ENCODE measurements at regions not wholly inside any gene's neighbourhood (a gene's known extent, or its start where the extent isn't known, plus 50 kb on each side); places are given as distances from the start of the nearest gene placed in this dataset.

DNA sequence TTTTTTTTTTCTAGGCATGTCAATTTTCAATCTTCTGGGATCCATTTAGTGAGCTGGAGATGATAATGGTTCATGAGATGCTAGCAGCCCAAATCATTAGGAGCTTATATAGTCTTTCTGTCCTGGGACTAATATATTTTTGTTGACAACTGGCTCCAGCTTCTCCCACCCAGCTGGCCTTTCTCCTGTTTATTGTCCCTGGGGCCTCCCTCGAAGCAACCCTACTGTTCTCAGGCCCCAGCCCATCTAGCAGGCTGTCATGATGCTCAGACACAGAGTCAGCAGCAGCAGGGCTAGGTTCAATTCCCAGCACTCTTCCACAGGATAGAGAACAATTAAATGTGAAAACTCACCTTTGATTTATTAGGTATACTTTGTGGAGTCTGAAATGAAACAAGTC lies 127.6 kb upstream of the MID1 start:
- DNase-seq (ENCODE audit: low read depth in 2 of 2) = no peak

DNA sequence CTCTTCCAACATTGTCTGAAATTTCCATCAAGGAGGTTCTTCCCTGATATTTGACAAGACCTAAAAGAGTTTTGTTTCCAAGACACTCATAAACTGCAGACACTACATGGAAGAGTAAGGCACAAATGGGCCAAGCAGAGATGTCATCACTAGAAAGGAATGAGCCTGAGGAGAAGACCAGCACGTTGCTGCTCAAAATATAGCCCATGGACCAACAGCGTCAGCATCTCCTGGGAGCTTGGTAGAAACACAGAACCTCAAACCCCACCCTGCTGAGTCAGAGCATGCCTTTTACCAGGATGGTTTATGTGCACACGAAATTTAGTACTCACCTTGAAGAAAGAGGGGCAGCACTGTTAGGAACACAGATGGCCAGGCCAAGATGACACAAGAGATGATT lies 128.7 kb upstream of the MID1 start:
- DNase-seq (ENCODE audit: low read depth in 2 of 2) = no peak

DNA sequence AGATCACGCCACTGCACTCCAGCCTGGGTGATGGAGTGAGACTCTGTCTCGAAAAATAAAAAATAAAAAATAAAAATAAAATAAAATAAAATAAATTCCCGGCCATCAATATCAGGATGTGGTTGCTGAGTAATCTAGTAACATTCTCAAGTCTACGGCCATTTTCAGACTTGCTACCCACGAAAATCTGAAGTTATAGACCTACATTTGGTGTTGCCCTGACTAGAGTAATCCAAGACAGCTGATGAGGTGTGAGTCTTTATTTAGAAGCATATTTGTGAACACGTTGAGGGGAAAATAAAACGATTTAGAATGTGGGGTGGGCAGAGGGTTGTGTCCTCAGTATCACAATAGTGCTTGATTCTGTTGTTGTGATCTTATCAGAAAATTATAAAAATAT lies 130.2 kb upstream of the MID1 start:
- DNase-seq (ENCODE audit: low read depth in 2 of 2) = no peak

- no peak for DNase-seq (ENCODE audit: low read depth in 2 of 2)
These were observed 132.7 kb upstream of the MID1 start for GRCh38 chrX:10753116-10753515.

GRCh38 chrX:10754445-10754844 lies 134.1 kb upstream of the MID1 start:
- DNase-seq (ENCODE audit: low read depth in 2 of 2) = no peak

GRCh38 chrX:10755439-10756334 lies 135.3 kb upstream of the MID1 start:
- DNase-seq (ENCODE audit: low read depth in 2 of 2) = no peak

- no peak for DNase-seq (ENCODE audit: low read depth in 2 of 2)
These were observed 136.1 kb upstream of the MID1 start for GRCh38 chrX:10756441-10756840.

DNA sequence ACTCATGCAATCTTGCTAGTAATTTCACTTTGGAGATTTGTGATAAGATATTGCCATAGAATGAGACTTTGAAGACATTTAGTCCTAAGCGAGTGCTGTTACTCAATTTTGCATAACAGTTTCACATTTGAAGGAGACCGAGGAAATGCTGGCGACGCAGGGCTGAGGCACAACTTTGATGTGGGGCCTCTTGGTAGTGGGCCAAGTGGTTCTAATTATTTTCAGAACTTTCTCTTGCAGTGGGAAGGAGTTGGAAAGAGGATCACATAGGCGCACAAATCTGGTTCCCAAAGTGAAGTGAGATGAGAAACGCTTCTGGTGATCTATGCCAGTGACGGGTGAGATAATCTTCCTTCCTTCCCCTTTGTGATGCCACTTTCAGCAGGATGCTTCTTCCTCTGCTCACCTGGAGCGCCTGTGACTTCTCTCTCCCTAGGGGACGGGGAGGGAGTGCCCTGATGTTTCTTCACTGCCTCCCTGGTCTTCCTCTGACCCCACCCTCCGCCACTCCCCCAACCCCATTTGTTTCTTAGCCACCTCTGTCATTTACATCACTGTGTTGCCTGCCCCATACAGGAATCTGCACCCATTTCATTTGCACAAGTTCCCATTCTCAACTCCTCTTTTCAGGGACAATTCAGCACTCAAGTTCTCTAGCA lies 138.9 kb upstream of the MID1 start:
- no peak for DNase-seq (ENCODE audit: low read depth in 2 of 2)

- no peak for DNase-seq (ENCODE audit: low read depth in 2 of 2)
These were observed 141.1 kb upstream of the MID1 start for GRCh38 chrX:10761447-10761846.

- no peak for DNase-seq (ENCODE audit: low read depth in 2 of 2)
These were observed 148.8 kb upstream of the MID1 start for GRCh38 chrX:10769195-10769594.

GRCh38 chrX:10769696-10770619 lies 149.6 kb upstream of the MID1 start:
- no peak for DNase-seq (ENCODE audit: low read depth in 2 of 2)

- no peak for DNase-seq (ENCODE audit: low read depth in 2 of 2)
These were observed 152.9 kb upstream of the MID1 start for GRCh38 chrX:10773318-10773717.

GRCh38 chrX:10781847-10782530 lies 161.6 kb upstream of the MID1 start:
- DNase-seq (ENCODE audit: low read depth in 2 of 2) = no peak

GRCh38 chrX:10783451-10783995 lies 163.1 kb upstream of the MID1 start:
- DNase-seq (ENCODE audit: low read depth in 2 of 2) = no peak

DNA sequence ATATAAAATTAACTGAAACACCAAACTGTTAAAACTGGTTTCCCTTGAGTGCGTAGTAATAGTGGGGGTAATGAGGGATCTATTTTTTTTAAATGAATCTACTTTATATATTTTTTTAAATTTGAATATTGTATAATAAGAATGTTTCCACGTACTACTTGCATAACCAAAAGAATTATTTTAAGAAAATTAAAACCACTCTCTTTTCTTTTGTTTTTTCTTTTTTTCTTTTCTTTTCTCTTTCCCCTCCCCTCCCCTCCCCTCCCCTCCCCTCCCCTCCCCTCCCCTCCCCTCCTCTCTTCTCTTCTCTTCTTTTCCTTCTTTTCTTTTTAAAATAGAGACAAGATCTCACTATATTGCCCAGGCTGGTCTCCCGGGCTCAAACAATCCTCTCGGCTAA lies 166.9 kb upstream of the MID1 start:
- no peak for DNase-seq (ENCODE audit: low read depth in 2 of 2)

DNA sequence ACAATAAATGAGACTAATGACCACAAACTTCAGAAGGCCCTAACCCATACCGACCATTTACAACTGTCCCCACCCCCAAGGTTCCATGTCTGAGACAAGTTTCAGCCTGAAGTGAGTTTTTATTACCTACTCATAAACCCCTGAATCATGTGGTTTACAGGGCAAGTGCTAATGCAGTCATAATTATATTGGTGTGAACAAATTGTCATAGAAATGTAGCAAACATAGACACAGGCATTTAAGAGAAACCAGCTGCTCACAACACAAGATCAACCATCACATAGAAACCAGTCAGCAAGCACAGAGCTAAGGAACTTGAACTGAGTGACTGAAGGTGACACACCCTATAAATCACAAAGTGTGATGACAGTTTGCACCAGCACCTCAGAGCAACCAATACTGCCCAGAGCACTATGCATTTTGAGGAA lies 173.8 kb upstream of the MID1 start:
- DNase-seq (ENCODE audit: low read depth in 2 of 2) = no peak

- DNase-seq (ENCODE audit: low read depth in 2 of 2) = no peak
These were observed 175.3 kb upstream of the MID1 start for GRCh38 chrX:10795721-10796120.

GRCh38 chrX:10797466-10797865 lies 177.1 kb upstream of the MID1 start:
- DNase-seq (ENCODE audit: low read depth in 2 of 2) = no peak

GRCh38 chrX:10798041-10798440 lies 177.7 kb upstream of the MID1 start:
- DNase-seq (ENCODE audit: low read depth in 2 of 2) = no peak

- DNase-seq (ENCODE audit: low read depth in 2 of 2) = no peak
These were observed 180.4 kb upstream of the MID1 start for GRCh38 chrX:10800796-10801195.

DNA sequence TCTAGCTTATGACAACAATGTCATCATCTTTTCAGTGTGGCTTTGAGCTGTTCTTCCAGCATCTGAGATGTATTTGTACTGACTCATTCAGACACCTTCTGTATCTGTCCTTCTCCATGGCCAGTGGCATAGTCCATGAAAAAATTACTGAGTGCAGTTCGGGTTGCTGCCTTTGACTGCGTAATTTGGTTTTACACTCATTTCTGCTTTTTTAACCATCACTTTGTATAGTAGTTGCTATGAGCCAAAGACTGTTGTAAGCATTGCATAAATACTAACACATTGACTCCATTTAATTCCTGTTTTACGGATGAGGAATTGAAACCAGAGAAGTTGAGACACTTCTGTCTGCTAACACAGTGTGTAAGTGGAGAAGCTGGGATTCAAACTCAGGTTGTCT lies 190.7 kb upstream of the MID1 start:
- no peak for DNase-seq (ENCODE audit: low read depth in 2 of 2)
